Activated CD8-positive, alpha-beta memory T cell treated with anti-CD3 and anti-CD28 coated beads for 4 hours (primary cell): ENCODE measurements at regions not wholly inside any gene's neighbourhood (a gene's known extent, or its start where the extent isn't known, plus 50 kb on each side); places are given as distances from the start of the nearest gene placed in this dataset.

Experiments
- DNase-seq, 2 donors: peaks; one replicate each; pipeline ENCODE4 v3.0.0-alpha.2; 2020; ENCODE audit warnings: low read depth in 2 of 2

GRCh38 chr9:4384750-4385149 is 84.9 kb upstream of the GLIS3 start:
- no peak for DNase-seq

- no peak for DNase-seq
Measured at GRCh38 chr9:4382722-4383317, 83.0 kb upstream of the GLIS3 start.

GRCh38 chr9:4381744-4382143 is 81.9 kb upstream of the GLIS3 start:
- DNase-seq, result no peak

- DNase-seq, result no peak
Measured at GRCh38 chr9:4380406-4380805, 80.5 kb upstream of the GLIS3 start.

GRCh38 chr9:4375424-4376200 is 75.7 kb upstream of the GLIS3 start:
- DNase-seq, result no peak

GRCh38 chr9:4371108-4371507 is 71.2 kb upstream of the GLIS3 start:
- no peak for DNase-seq

GRCh38 chr9:4370501-4370900 is 70.6 kb upstream of the GLIS3 start:
- DNase-seq, result no peak

GRCh38 chr9:4366591-4367330 is 66.9 kb upstream of the GLIS3 start:
- peak in 1 of 2 donors; percentile 0 for DNase-seq

- DNase-seq, result no peak
Measured at GRCh38 chr9:4365055-4365454, 65.2 kb upstream of the GLIS3 start.

- no peak for DNase-seq
Measured at GRCh38 chr9:4362281-4362680, 62.4 kb upstream of the GLIS3 start.

- no peak for DNase-seq
Measured at GRCh38 chr9:4359016-4359415, 59.1 kb upstream of the GLIS3 start.

- DNase-seq, result no peak
Measured at GRCh38 chr9:4357929-4358328, 58.1 kb upstream of the GLIS3 start.

GRCh38 chr9:4356306-4356705 is 56.4 kb upstream of the GLIS3 start:
- no peak for DNase-seq

- no peak for DNase-seq
Measured at GRCh38 chr9:4353236-4353635, 53.4 kb upstream of the GLIS3 start.

GRCh38 chr9:4349816-4350418 is 50.0 kb upstream of the GLIS3 start:
- DNase-seq, result no peak
